Spleen (tissue), 11 donors: ENCODE measurements at regions not wholly inside any gene's neighbourhood (a gene's known extent, or its start where the extent isn't known, plus 50 kb on each side); places are given as distances from the start of the nearest gene placed in this dataset.
"Not testable (repeated sequence)": the region's sequence is repeated elsewhere in the genome, so short reads cannot be mapped to it uniquely, and the experiment has no call there.

Experiments
- DNase-seq: peaks from one replicate; pipeline ENCODE4 v3.0.0-alpha.2; 2020
- H3K27ac ChIP-seq, 8 donors: fragments of 200-600 bp; sonication (generic) in 7 of 8; 1 replicate in 4 of 8; 2 replicates in 4 of 8; pipeline versions ENCODE4 v1.5.0 to v1.8.0; 2016 to 2021; ENCODE audit warnings: inconsistent platforms in 4 of 8, mild to moderate bottlenecking in 4 of 8, moderate library complexity in 1 of 8
- H3K27me3 ChIP-seq, 7 donors: fragments of 200-600 bp; sonication (generic) in 6 of 7; replicated peaks in 1 of 7; 1 replicate in 4 of 7; 2 replicates in 3 of 7; pipeline versions ENCODE4 v1.5.0 to v1.8.0; 2016 to 2021; ENCODE audit warnings: inconsistent platforms in 3 of 7, mild to moderate bottlenecking in 1 of 7
- H3K36me3 ChIP-seq, 6 donors: fragments of 200-600 bp; sonication (generic) in 5 of 6; 1 replicate in 4 of 6; 2 replicates in 2 of 6; pipeline versions ENCODE4 v1.5.0 to v1.8.0; 2016 to 2021; ENCODE audit warnings: inconsistent platforms in 2 of 6
- H3K4me1 ChIP-seq, 6 donors: fragments of 200-600 bp; sonication (generic) in 5 of 6; 1 replicate in 3 of 6; 2 replicates in 3 of 6; pipeline versions ENCODE4 v1.5.0 to v1.8.0; 2016 to 2021; ENCODE audit warnings: inconsistent platforms in 3 of 6
- H3K4me3 ChIP-seq, 8 donors: fragments of 200-600 bp; sonication (generic) in 7 of 8; 1 replicate in 4 of 8; 2 replicates in 4 of 8; pipeline versions ENCODE4 v1.5.0 to v1.8.0; 2016 to 2021; ENCODE audit warnings: inconsistent platforms in 4 of 8, mild to moderate bottlenecking in 4 of 8, moderate library complexity in 2 of 8
- H3K9me3 ChIP-seq, 8 donors: fragments of 200-600 bp; sonication (generic) in 7 of 8; 1 replicate in 4 of 8; 2 replicates in 4 of 8; pipeline versions ENCODE4 v1.5.0 to v1.8.0; 2016 to 2021; ENCODE audit warnings: inconsistent platforms in 4 of 8
- CTCF ChIP-seq, 11 experiments: fragments of 200-600 bp in 7 of 11; fragments of 450-650 bp in 4 of 11; sonication (generic) in 4 of 11; IDR thresholded peaks in 8 of 11; conservative IDR thresholded peaks in 3 of 11; 1 replicate in 7 of 11; 2 replicates in 4 of 11; pipeline versions ENCODE4 v1.4.0 to v1.8.0; 2016 to 2021; ENCODE audit warnings: antibody characterized with exemption in 11 of 11, inconsistent platforms in 4 of 11, mild to moderate bottlenecking in 1 of 11
- POLR2A ChIP-seq, 3 donors: fragments of 450-650 bp; IDR thresholded peaks; one replicate each; pipeline ENCODE4 v1.5.1; 2017; ENCODE audit warnings: antibody characterized with exemption in 3 of 3, mild to moderate bottlenecking in 1 of 3
- POLR2AphosphoS5 ChIP-seq, 3 donors: sonication (generic); formaldehyde crosslinking; IDR thresholded peaks; one replicate each; pipeline ENCODE4 v1.5.1; 2017; ENCODE audit warnings: antibody characterized with exemption in 3 of 3
- WGBS, 5 donors: extraction: QIAGEN DNeasy Blood & Tissue Kit in 3 of 5; methylation state at CpG; one replicate each; pipeline versions ENCODE4 v1.1.5 to v1.1.7; 2013 to 2018; 5-methylcytosine and 5-hydroxymethylcytosine counted together
- intact Hi-C: fragments of 100-400 bp; cut with DNase I; formaldehyde crosslinking; loops from one replicate; pipeline ENCODE4 v1.15.0; 2023; ENCODE audit warnings: low total_unique reads
- donor health status: healthy with polysubstance abuse.
- donor health status: DM: no; HTN: no; CAD: no; lungs with moderate emphysema.
- donor health status: DM: no; HTN: no; CAD: no.
- donor health status: Bipolar disorder and iron deficiency.
- donor health status: healthy.
- donor health status: DM: no; HTN: no; CAD: no.
- donor health status: DM: yes; HTN: yes; CAD: no.

GRCh38 chr1:148363439-148363810 lies 119.7 kb downstream of the PPIAL4G start:
- WGBS, 5 donors: 54 to 77% (median 67%) methylated on average over 2 of the region's 2 CpGs
- no peak overlapping the region for H3K27ac ChIP-seq
- TF ChIP-seq CTCF (IDR thresholded peaks at IDR 0.05 in 8 of 11, conservative IDR thresholded peaks at IDR 0.05 in 3 of 11) (no peak), POLR2AphosphoS5 (IDR thresholded peaks at IDR 0.05) (no peak), POLR2A (IDR thresholded peaks at IDR 0.05) (no peak)
- intact Hi-C loops: no loop called here
- no peaks in the 10 kb centered on the region for H3K9me3 ChIP-seq
- no peaks in the 10 kb centered on the region for H3K36me3 ChIP-seq
- DNase-seq: no peak
- H3K4me3 ChIP-seq: no peak overlapping the region
- H3K4me1 ChIP-seq: peaks cover 10 to 24% (median 16%) of the 10 kb centered on the region in 6 donors
- peaks cover 0 to 51% (median 37%) of the 10 kb centered on the region in 7 donors for H3K27me3 ChIP-seq

- Histone ChIP-seq H3K9me3 (no peaks in the 10 kb centered on the region), H3K36me3 (no peaks in the 10 kb centered on the region), H3K27me3 (peaks cover 0 to 56% (median 37%) of the 10 kb centered on the region in 7 donors), H3K27ac (no peak overlapping the region), H3K4me1 (peaks cover 10 to 24% (median 16%) of the 10 kb centered on the region in 6 donors), H3K4me3 (peak overlapping the region in 3 of 8 donors; percentile 16 to 60 (median 28))
- 36 to 44% (median 40%) methylated on average over 27 to 29 of the region's 29 CpGs for WGBS, 5 donors
- intact Hi-C loops: no loop called here
- no peak for DNase-seq
- TF ChIP-seq POLR2A (IDR thresholded peaks at IDR 0.05): no peak
- TF ChIP-seq POLR2AphosphoS5 (IDR thresholded peaks at IDR 0.05): no peak
- TF ChIP-seq CTCF (IDR thresholded peaks at IDR 0.05 in 8 of 11, conservative IDR thresholded peaks at IDR 0.05 in 3 of 11): no peak
Observed at GRCh38 chr1:148362626-148363438, 120.3 kb downstream of the PPIAL4G start.

GRCh38 chr1:148362216-148362611 lies 120.9 kb downstream of the PPIAL4G start:
- intact Hi-C loops: no loop called here
- no peak for DNase-seq
- peak overlapping the region in 4 of 8 donors; percentile 11 to 60 (median 28) for H3K4me3 ChIP-seq
- H3K27me3 ChIP-seq: peaks cover 0 to 63% (median 42%) of the 10 kb centered on the region in 7 donors
- H3K4me1 ChIP-seq: peaks cover 10 to 24% (median 16%) of the 10 kb centered on the region in 6 donors
- H3K27ac ChIP-seq: no peak overlapping the region
- no peaks in the 10 kb centered on the region for H3K9me3 ChIP-seq
- WGBS, 5 donors: 4 to 14% (median 6%) methylated on average over 18 to 20 of the region's 20 CpGs
- no peaks in the 10 kb centered on the region for H3K36me3 ChIP-seq
- TF ChIP-seq POLR2A (IDR thresholded peaks at IDR 0.05): no peak
- no peak for TF ChIP-seq CTCF (IDR thresholded peaks at IDR 0.05 in 8 of 11, conservative IDR thresholded peaks at IDR 0.05 in 3 of 11)
- no peak for TF ChIP-seq POLR2AphosphoS5 (IDR thresholded peaks at IDR 0.05)

GRCh38 chr1:148361427-148362215 lies 121.5 kb downstream of the PPIAL4G start:
- intact Hi-C loops, H3K27ac ChIP-seq, H3K36me3 ChIP-seq, H3K9me3 ChIP-seq, DNase-seq: not testable (repeated sequence)
- H3K4me3 ChIP-seq: peak overlapping the region in 6 of 8 donors; percentile 11 to 60 (median 24)
- peaks cover 10 to 24% (median 16%) of the 10 kb centered on the region in 6 donors for H3K4me1 ChIP-seq
- WGBS, 5 donors: 4 to 11% (median 7%) methylated on average over 20 to 34 of the region's 34 CpGs
- peaks cover 0 to 69% (median 46%) of the 10 kb centered on the region in 7 donors for H3K27me3 ChIP-seq
- peak in 8 of 11 experiments; percentile 31 to 65 (median 53) for TF ChIP-seq CTCF (IDR thresholded peaks at IDR 0.05 in 8 of 11, conservative IDR thresholded peaks at IDR 0.05 in 3 of 11)
